ENCODE measurements at regions not wholly inside any gene's neighbourhood (a gene's known extent, or its start where the extent isn't known, plus 50 kb on each side); places are given as distances from the start of the nearest gene placed in this dataset.

- no peak for DNase-seq (ENCODE audit: low read depth in 2 of 3, low spot score in 2 of 3)
Observed at GRCh38 chr6:98260382-98260781, 574.0 kb upstream of the POU3F2 start.

GRCh38 chr6:98272060-98272459 is 562.3 kb upstream of the POU3F2 start:
- DNase-seq (ENCODE audit: low read depth in 2 of 3, low spot score in 2 of 3), result no peak

- DNase-seq (ENCODE audit: low read depth in 2 of 3, low spot score in 2 of 3), result no peak
Observed at GRCh38 chr6:98274691-98275090, 559.7 kb upstream of the POU3F2 start.

GRCh38 chr6:98280492-98280891 is 553.9 kb upstream of the POU3F2 start:
- no peak for DNase-seq (ENCODE audit: low read depth in 2 of 3, low spot score in 2 of 3)

- no peak for DNase-seq (ENCODE audit: low read depth in 2 of 3, low spot score in 2 of 3)
Observed at GRCh38 chr6:98286620-98287019, 547.8 kb upstream of the POU3F2 start.

- no peak for DNase-seq (ENCODE audit: low read depth in 2 of 3, low spot score in 2 of 3)
Observed at GRCh38 chr6:98287876-98288275, 546.5 kb upstream of the POU3F2 start.

- DNase-seq (ENCODE audit: low read depth in 2 of 3, low spot score in 2 of 3), result no peak
Observed at GRCh38 chr6:98292810-98293209, 541.6 kb upstream of the POU3F2 start.

- DNase-seq (ENCODE audit: low read depth in 2 of 3, low spot score in 2 of 3), result no peak
Observed at GRCh38 chr6:98295515-98296175, 538.7 kb upstream of the POU3F2 start.

- no peak for DNase-seq (ENCODE audit: low read depth in 2 of 3, low spot score in 2 of 3)
Observed at GRCh38 chr6:98308564-98308963, 525.8 kb upstream of the POU3F2 start.

- DNase-seq (ENCODE audit: low read depth in 2 of 3, low spot score in 2 of 3), result no peak
Observed at GRCh38 chr6:98310443-98310842, 523.9 kb upstream of the POU3F2 start.

GRCh38 chr6:98323605-98324004 is 510.8 kb upstream of the POU3F2 start:
- DNase-seq (ENCODE audit: low read depth in 2 of 3, low spot score in 2 of 3), result no peak

GRCh38 chr6:98324446-98324845 is 509.9 kb upstream of the POU3F2 start:
- DNase-seq (ENCODE audit: low read depth in 2 of 3, low spot score in 2 of 3), result no peak

- no peak for DNase-seq (ENCODE audit: low read depth in 2 of 3, low spot score in 2 of 3)
Observed at GRCh38 chr6:98325366-98325765, 509.0 kb upstream of the POU3F2 start.

GRCh38 chr6:98333273-98333672 is 501.1 kb upstream of the POU3F2 start:
- DNase-seq (ENCODE audit: low read depth in 2 of 3, low spot score in 2 of 3), result no peak

GRCh38 chr6:98335594-98335993 is 498.8 kb upstream of the POU3F2 start:
- DNase-seq (ENCODE audit: low read depth in 2 of 3, low spot score in 2 of 3), result no peak

GRCh38 chr6:98339506-98339905 is 494.9 kb upstream of the POU3F2 start:
- no peak for DNase-seq (ENCODE audit: low read depth in 2 of 3, low spot score in 2 of 3)

- no peak for DNase-seq (ENCODE audit: low read depth in 2 of 3, low spot score in 2 of 3)
Observed at GRCh38 chr6:98343004-98343403, 491.4 kb upstream of the POU3F2 start.

GRCh38 chr6:98343797-98344196 is 490.6 kb upstream of the POU3F2 start:
- DNase-seq (ENCODE audit: low read depth in 2 of 3, low spot score in 2 of 3), result no peak

- no peak for DNase-seq (ENCODE audit: low read depth in 2 of 3, low spot score in 2 of 3)
Observed at GRCh38 chr6:98352348-98352747, 482.0 kb upstream of the POU3F2 start.

- no peak for DNase-seq (ENCODE audit: low read depth in 2 of 3, low spot score in 2 of 3)
Observed at GRCh38 chr6:98358173-98358572, 476.2 kb upstream of the POU3F2 start.

- no peak for DNase-seq (ENCODE audit: low read depth in 2 of 3, low spot score in 2 of 3)
Observed at GRCh38 chr6:98366371-98366770, 468.0 kb upstream of the POU3F2 start.

- DNase-seq (ENCODE audit: low read depth in 2 of 3, low spot score in 2 of 3), result no peak
Observed at GRCh38 chr6:98380589-98380988, 453.8 kb upstream of the POU3F2 start.

- no peak for DNase-seq (ENCODE audit: low read depth in 2 of 3, low spot score in 2 of 3)
Observed at GRCh38 chr6:98382246-98382645, 452.1 kb upstream of the POU3F2 start.
